SK-N-SH (cell line): ENCODE measurements at regions not wholly inside any gene's neighbourhood (a gene's known extent, or its start where the extent isn't known, plus 50 kb on each side); places are given as distances from the start of the nearest gene placed in this dataset.

Source experiments
- CTCF ChIA-PET: fragments of 300-600, 350-600 bp; formaldehyde crosslinking; extraction: SDS; loops from one replicate; lab custom pipeline; 2021; lab: Yijun Ruan, JAX
- POLR2A ChIA-PET: fragments of 350-600 bp; sonication (Branson Sonifier 250); formaldehyde crosslinking; extraction: SDS; loops from one replicate; lab custom pipeline; 2020; ENCODE audit warnings: antibody characterized with exemption, inconsistent platforms; lab: Yijun Ruan, JAX
- DNase-seq: peaks from one replicate; pipeline ENCODE4 v3.0.0; 2012
- H2AFZ ChIP-seq: fragments of 200-600 bp; sonication (generic); 2 replicates; pipeline ENCODE4 v1.8.1; 2016; ENCODE audit warnings: antibody characterized with exemption, mild to moderate bottlenecking, low read depth
- H3F3A ChIP-seq: fragments of 200-600 bp; sonication (generic); replicated peaks from 2 replicates; pipeline ENCODE3; 2016; ENCODE audit warnings: antibody characterized with exemption, mild to moderate bottlenecking; ENCODE audit not compliant: insufficient read depth
- H3K27ac ChIP-seq, 2 experiments: fragments of 200-500 bp in 1 of 2; fragments of 200-600 bp in 1 of 2; sonication (Bioruptor generic) in 1 of 2; sonication (generic), shearing (Covaris generic) in 1 of 2; 2 replicates each; pipeline versions ENCODE4 v1.5.1 to v1.6.1; 2014 to 2016; ENCODE audit warnings: low read depth in 2 of 2, inconsistent platforms in 1 of 2, low read length in 1 of 2, mild to moderate bottlenecking in 1 of 2, mixed read lengths in 1 of 2
- H3K27me3 ChIP-seq: fragments of 200-600 bp; sonication (generic), shearing (Covaris generic); 2 replicates; pipeline ENCODE4 v1.6.1; 2016; ENCODE audit warnings: mixed run types; ENCODE audit not compliant: insufficient read depth
- H3K36me3 ChIP-seq, 2 experiments: fragments of 200-500 bp in 1 of 2; fragments of 200-600 bp in 1 of 2; sonication (Bioruptor generic) in 1 of 2; sonication (generic) in 1 of 2; replicated peaks in 1 of 2; 2 replicates each; pipeline versions ENCODE3 to v1.5.1; 2014 to 2016; ENCODE audit warnings: low read length in 1 of 2, mild to moderate bottlenecking in 1 of 2; ENCODE audit not compliant: insufficient read depth in 2 of 2, control insufficient read depth in 1 of 2
- H3K4me1 ChIP-seq, 2 experiments: fragments of 200-500 bp in 1 of 2; fragments of 200-600 bp in 1 of 2; sonication (Bioruptor generic) in 1 of 2; sonication (generic), shearing (Covaris generic) in 1 of 2; 2 replicates each; pipeline versions ENCODE4 v1.5.1 to v1.6.1; 2014 to 2016; ENCODE audit warnings: low read depth in 1 of 2, low read length in 1 of 2, mixed run types in 1 of 2; ENCODE audit not compliant: insufficient read depth in 2 of 2, control insufficient read depth in 1 of 2
- H3K4me2 ChIP-seq: fragments of 200-600 bp; sonication (generic), shearing (Covaris generic); 2 replicates; pipeline ENCODE4 v1.6.1; 2017; ENCODE audit warnings: mixed run types
- H3K4me3 ChIP-seq, 2 experiments: fragments of 200-500 bp in 1 of 2; fragments of 200-600 bp in 1 of 2; sonication (Bioruptor generic) in 1 of 2; sonication (generic), shearing (Covaris generic) in 1 of 2; 2 replicates each; pipeline versions ENCODE4 v1.5.1 to v1.8.1; 2014 to 2016; ENCODE audit warnings: low read depth in 2 of 2, inconsistent platforms in 1 of 2, low read length in 1 of 2, mild to moderate bottlenecking in 1 of 2, mixed read lengths in 1 of 2, moderate library complexity in 1 of 2
- H3K79me2 ChIP-seq: fragments of 200-600 bp; sonication (generic); 2 replicates; pipeline ENCODE4 v1.8.1; 2017; ENCODE audit warnings: mild to moderate bottlenecking; ENCODE audit not compliant: insufficient read depth
- H3K9ac ChIP-seq: fragments of 200-600 bp; sonication (generic); 2 replicates; pipeline ENCODE4 v1.6.1; 2017; ENCODE audit warnings: mixed run types
- H3K9me2 ChIP-seq: fragments of 200-600 bp; sonication (generic); 2 replicates; pipeline ENCODE4 v1.6.1; 2017; ENCODE audit warnings: mixed run types
- H3K9me3 ChIP-seq: fragments of 200-600 bp; sonication (generic); 2 replicates; pipeline ENCODE4 v1.6.1; 2017; ENCODE audit warnings: mixed run types, mild to moderate bottlenecking, moderate library complexity
- H4K20me1 ChIP-seq: fragments of 200-600 bp; sonication (generic); 2 replicates; pipeline ENCODE4 v1.6.1; 2017; ENCODE audit warnings: mild to moderate bottlenecking, mixed run types; ENCODE audit not compliant: insufficient read depth
- CHD2 ChIP-seq: fragments of 150-350 bp; IDR thresholded peaks from 2 replicates; pipeline ENCODE4 v1.6.1; 2018; ENCODE audit warnings: low read length; ENCODE audit not compliant: partially characterized antibody
- ELF1 ChIP-seq: IDR thresholded peaks from 2 replicates; pipeline ENCODE4 v1.4.0; 2012
- EP300 ChIP-seq, 2 experiments: IDR thresholded peaks; 2 replicates each; pipeline versions ENCODE4 v1.4.0 to v1.6.1; 2012; ENCODE audit warnings: borderline replicate concordance in 1 of 2, low read depth in 1 of 2, low read length in 1 of 2
- EZH2phosphoT487 ChIP-seq: fragments of 200-600 bp; sonication (generic); IDR thresholded peaks from 2 replicates; pipeline ENCODE4 v1.6.1; 2017; ENCODE audit warnings: low read depth, mixed run types, mild to moderate bottlenecking, antibody characterized with exemption, moderate library complexity, borderline replicate concordance
- MEF2A ChIP-seq: IDR thresholded peaks from 2 replicates; pipeline ENCODE4 v1.4.0; 2012; ENCODE audit warnings: low read depth, borderline replicate concordance
- MXI1 ChIP-seq: IDR thresholded peaks from 2 replicates; pipeline ENCODE4 v1.6.1; 2012; ENCODE audit warnings: mild to moderate bottlenecking, low read depth, low read length, improper control_type of control experiment
- POLR2AphosphoS5 ChIP-seq: IDR thresholded peaks from 2 replicates; pipeline ENCODE4 v1.6.1; 2012; ENCODE audit warnings: low read depth, low read length
- RXRA ChIP-seq: IDR thresholded peaks from 2 replicates; pipeline ENCODE4 v1.4.0; 2012; ENCODE audit warnings: low read depth, mild to moderate bottlenecking, borderline replicate concordance
- SIN3A ChIP-seq: IDR thresholded peaks from 2 replicates; pipeline ENCODE4 v1.6.1; 2012; ENCODE audit warnings: low read depth, mild to moderate bottlenecking, low read length, moderate library complexity, borderline replicate concordance
- SMC3 ChIP-seq: IDR thresholded peaks from 2 replicates; pipeline ENCODE4 v1.6.1; 2012; ENCODE audit warnings: low read depth, low read length, improper control_type of control experiment
- TAF1 ChIP-seq: IDR thresholded peaks from 2 replicates; pipeline ENCODE4 v1.6.1; 2012; ENCODE audit warnings: low read depth, mild to moderate bottlenecking, low read length, moderate library complexity, borderline replicate concordance
- YY1 ChIP-seq: IDR thresholded peaks from 2 replicates; pipeline ENCODE4 v1.4.0; 2012; ENCODE audit warnings: low read depth, mild to moderate bottlenecking
- WGBS: methylation state at CpG from one replicate; pipeline ENCODE4 v1.1.6; 2017; ENCODE audit warnings: low lambda C conversion rate; 5-methylcytosine and 5-hydroxymethylcytosine counted together
- TF ChIP-seq, protein P1 (sequence below): IDR thresholded peaks from 2 replicates; pipeline ENCODE4 v1.4.0; 2012; ENCODE audit warnings: low read depth, borderline replicate concordance
- TF ChIP-seq, protein P2 (sequence below): IDR thresholded peaks from 2 replicates; pipeline ENCODE4 v1.4.0; 2012; ENCODE audit warnings: low read depth, borderline replicate concordance
- TF ChIP-seq, protein P3 (sequence below): fragments of 150-350 bp; IDR thresholded peaks from 2 replicates; pipeline ENCODE4 v1.6.1; 2016; ENCODE audit warnings: mild to moderate bottlenecking, low read depth, low read length
- TF ChIP-seq, protein P4 (sequence below): IDR thresholded peaks from 2 replicates; pipeline ENCODE4; 2012

DNA sequence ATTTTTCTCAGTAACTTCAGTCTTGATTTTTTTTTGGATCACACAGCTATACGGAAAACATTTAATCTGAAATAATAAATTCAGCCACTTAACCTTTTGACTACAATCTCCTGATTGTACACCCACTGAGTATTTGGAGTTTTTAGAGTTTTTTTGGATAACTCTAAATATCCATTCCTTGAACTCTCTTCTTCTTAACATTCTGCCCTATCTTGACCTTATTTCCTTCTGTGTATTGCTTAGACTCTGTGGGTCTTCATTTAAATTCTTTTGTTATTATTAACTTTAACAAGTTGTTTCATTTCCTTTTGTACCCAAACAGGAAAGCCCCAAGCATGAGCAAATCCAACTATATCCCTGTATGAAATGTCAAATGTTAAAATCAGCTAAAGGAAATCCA lies 170.2 kb upstream of the PTCHD4 start:
- no peaks in the 10 kb centered on the region for H3K27me3 ChIP-seq
- ChIA-PET CTCF (no interaction called here), POLR2A (no interaction called here)
- no peak overlapping the region for H3K4me3 ChIP-seq
- H2AFZ ChIP-seq: no peak overlapping the region
- H3K4me1 ChIP-seq: no peaks in the 10 kb centered on the region
- no peak overlapping the region for H3K4me2 ChIP-seq
- no peaks in the 10 kb centered on the region for H4K20me1 ChIP-seq
- no peaks in the 10 kb centered on the region for H3K36me3 ChIP-seq
- H3K27ac ChIP-seq: no peak overlapping the region
- no peaks in the 10 kb centered on the region for H3K79me2 ChIP-seq
- H3F3A ChIP-seq: no peaks in the 10 kb centered on the region
- no peaks in the 10 kb centered on the region for H3K9me2 ChIP-seq
- TF ChIP-seq MXI1 (no peak), TAF1 (no peak), RXRA (no peak), SIN3A (no peak), EZH2phosphoT487 (no peak), POLR2AphosphoS5 (no peak), ELF1 (no peak), EP300 (IDR thresholded peaks at IDR 0.05; ENCODE audit: borderline replicate concordance in 1 of 2, low read depth in 1 of 2, low read length in 1 of 2) (no peak), SMC3 (no peak), MEF2A (no peak), CHD2 (no peak), YY1 (no peak)
- TF ChIP-seq, protein P1, sequence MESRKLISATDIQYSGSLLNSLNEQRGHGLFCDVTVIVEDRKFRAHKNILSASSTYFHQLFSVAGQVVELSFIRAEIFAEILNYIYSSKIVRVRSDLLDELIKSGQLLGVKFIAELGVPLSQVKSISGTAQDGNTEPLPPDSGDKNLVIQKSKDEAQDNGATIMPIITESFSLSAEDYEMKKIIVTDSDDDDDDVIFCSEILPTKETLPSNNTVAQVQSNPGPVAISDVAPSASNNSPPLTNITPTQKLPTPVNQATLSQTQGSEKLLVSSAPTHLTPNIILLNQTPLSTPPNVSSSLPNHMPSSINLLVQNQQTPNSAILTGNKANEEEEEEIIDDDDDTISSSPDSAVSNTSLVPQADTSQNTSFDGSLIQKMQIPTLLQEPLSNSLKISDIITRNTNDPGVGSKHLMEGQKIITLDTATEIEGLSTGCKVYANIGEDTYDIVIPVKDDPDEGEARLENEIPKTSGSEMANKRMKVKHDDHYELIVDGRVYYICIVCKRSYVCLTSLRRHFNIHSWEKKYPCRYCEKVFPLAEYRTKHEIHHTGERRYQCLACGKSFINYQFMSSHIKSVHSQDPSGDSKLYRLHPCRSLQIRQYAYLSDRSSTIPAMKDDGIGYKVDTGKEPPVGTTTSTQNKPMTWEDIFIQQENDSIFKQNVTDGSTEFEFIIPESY: no peak
- TF ChIP-seq, protein P2, sequence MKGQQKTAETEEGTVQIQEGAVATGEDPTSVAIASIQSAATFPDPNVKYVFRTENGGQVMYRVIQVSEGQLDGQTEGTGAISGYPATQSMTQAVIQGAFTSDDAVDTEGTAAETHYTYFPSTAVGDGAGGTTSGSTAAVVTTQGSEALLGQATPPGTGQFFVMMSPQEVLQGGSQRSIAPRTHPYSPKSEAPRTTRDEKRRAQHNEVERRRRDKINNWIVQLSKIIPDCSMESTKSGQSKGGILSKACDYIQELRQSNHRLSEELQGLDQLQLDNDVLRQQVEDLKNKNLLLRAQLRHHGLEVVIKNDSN: no peak
- TF ChIP-seq, protein P3, sequence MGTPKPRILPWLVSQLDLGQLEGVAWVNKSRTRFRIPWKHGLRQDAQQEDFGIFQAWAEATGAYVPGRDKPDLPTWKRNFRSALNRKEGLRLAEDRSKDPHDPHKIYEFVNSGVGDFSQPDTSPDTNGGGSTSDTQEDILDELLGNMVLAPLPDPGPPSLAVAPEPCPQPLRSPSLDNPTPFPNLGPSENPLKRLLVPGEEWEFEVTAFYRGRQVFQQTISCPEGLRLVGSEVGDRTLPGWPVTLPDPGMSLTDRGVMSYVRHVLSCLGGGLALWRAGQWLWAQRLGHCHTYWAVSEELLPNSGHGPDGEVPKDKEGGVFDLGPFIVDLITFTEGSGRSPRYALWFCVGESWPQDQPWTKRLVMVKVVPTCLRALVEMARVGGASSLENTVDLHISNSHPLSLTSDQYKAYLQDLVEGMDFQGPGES: no peak
- TF ChIP-seq, protein P4, sequence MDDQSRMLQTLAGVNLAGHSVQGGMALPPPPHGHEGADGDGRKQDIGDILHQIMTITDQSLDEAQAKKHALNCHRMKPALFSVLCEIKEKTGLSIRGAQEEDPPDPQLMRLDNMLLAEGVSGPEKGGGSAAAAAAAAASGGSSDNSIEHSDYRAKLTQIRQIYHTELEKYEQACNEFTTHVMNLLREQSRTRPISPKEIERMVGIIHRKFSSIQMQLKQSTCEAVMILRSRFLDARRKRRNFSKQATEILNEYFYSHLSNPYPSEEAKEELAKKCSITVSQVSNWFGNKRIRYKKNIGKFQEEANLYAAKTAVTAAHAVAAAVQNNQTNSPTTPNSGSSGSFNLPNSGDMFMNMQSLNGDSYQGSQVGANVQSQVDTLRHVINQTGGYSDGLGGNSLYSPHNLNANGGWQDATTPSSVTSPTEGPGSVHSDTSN: no peak
- no peak overlapping the region for H3K9ac ChIP-seq
- DNase-seq: no peak
- 17% methylated on average over 1 of the region's 1 CpG for WGBS
- H3K9me3 ChIP-seq: no peaks in the 10 kb centered on the region
